GM12874 (cell line): ENCODE measurements at regions not wholly inside any gene's neighbourhood (a gene's known extent, or its start where the extent isn't known, plus 50 kb on each side); places are given as distances from the start of the nearest gene placed in this dataset.

Source experiments
- CTCF ChIP-seq: IDR thresholded peaks from 2 replicates; pipeline ENCODE4 v1.5.1; 2011; ENCODE audit warnings: low read depth, mild to moderate bottlenecking, control low read depth, low read length, moderate library complexity; ENCODE audit not compliant: insufficient read depth

GRCh38 chr13:21965095-21965494 is 294.2 kb downstream of the FGF9 start:
- TF ChIP-seq CTCF, result no peak

DNA sequence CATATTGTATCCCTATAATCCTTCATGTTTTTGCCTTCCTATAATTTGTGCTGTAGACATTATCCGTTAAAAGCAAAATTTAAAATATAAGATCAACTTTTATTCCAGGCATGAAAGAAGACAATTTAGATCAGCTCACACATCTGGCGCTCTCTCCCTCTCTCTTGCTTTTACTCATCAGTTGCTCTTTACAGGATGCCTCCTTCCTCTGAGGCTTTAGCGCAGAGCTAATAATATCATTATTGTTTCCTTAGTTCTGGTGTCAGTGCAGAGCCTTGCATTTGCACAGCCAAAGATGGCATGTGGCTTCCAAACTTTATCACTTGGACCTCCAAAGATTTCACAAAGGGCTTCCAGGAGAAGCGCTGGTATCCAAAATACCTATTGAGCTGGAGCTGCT is 295.1 kb downstream of the FGF9 start:
- TF ChIP-seq CTCF, result no peak

DNA sequence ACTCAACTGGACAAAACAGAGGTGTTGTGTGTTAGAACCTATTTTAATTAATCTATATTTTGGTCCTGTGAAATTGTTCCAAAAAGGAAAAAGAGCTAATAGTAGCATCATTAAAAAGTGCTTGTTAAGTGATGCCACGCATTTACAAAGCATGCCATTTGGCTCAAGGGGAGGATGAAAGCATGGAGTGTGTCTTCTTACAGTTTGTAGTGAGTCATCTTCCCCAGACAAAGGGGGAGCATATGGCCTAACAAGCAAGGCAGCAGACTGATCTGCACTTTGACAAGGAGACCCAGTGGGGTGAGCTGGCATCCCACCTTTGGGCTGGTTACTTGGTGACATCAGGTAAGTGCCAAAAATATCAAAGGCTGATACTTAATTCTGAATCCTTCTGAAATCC is 297.0 kb downstream of the FGF9 start:
- no peak for TF ChIP-seq CTCF

GRCh38 chr13:21970172-21970571 is 299.3 kb downstream of the FGF9 start:
- no peak for TF ChIP-seq CTCF

DNA sequence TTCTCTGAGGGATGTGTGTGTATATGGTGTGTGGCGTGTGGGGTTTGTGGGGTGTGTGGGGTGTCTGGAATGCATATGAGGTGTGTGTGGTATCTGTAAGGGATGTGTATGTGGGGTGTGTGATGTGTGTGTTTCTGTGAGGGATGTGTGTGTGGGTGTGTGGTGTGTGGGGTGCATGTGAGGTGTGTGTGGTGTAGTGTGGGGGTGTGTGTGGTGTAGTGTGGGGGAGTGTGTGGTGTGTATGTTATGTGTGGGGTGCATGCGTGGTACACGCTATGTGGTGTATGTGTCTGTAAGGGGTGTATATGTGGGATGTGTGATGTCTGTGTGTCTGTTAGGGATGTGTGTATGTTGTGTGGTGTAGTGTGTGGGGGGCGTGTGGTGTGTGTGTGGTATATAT is 300.0 kb downstream of the FGF9 start:
- no peak for TF ChIP-seq CTCF

- no peak for TF ChIP-seq CTCF
Measured at GRCh38 chr13:21971662-21972621, 301.1 kb downstream of the FGF9 start.

GRCh38 chr13:21973437-21974125 is 302.7 kb downstream of the FGF9 start:
- no peak for TF ChIP-seq CTCF
